GM12873 (cell line): ENCODE measurements at regions not wholly inside any gene's neighbourhood (a gene's known extent, or its start where the extent isn't known, plus 50 kb on each side); places are given as distances from the start of the nearest gene placed in this dataset.
A peak's percentile ranks its signal among the peaks of the same experiment; 100 is the strongest.

Experiments
- TF ChIP-seq, protein P1 (sequence below): IDR thresholded peaks from 2 replicates; pipeline ENCODE4 v1.5.1; 2012; ENCODE audit warnings: low read depth, mild to moderate bottlenecking, moderate library complexity, low read length, control low read depth; ENCODE audit not compliant: insufficient read depth; ENCODE audit errors: missing control alignments

DNA sequence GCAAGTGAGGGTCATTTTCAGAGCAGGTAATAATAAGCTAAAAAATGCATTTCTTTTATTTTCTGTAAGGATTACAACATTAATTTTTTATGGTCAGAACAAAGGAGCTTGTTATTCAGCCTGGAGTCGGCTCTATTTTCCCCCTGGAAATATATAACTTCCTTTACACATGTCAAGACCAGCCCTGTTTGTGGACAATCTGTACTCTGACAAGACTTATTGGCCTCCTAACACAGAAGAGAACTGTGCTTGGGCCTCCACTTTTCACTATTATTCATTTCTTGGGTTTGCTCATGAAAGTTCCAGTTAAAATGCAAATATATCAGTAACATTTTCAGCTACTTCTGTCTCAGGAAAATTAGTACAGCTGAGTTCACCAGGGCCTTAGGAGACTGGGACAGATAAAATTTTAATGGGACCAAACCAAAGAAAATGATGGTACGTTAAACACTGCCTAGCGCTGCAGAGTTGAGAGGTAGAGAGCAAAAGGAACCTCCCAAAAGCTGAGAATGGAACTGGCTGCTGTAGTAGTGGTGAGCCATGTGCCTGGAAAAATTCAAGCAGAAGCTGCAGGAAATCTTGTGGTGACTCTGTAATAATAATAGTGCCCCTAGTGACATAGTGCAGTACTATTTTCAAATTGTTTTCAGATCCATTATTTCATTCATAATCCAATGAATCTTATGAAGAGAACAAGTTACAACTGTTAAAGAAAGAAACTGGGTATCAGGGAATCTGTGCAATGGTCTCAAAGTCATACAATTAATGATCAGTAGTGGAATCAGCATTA, 227.2 kb upstream of the KIAA1217 start:
- TF ChIP-seq, protein P1, sequence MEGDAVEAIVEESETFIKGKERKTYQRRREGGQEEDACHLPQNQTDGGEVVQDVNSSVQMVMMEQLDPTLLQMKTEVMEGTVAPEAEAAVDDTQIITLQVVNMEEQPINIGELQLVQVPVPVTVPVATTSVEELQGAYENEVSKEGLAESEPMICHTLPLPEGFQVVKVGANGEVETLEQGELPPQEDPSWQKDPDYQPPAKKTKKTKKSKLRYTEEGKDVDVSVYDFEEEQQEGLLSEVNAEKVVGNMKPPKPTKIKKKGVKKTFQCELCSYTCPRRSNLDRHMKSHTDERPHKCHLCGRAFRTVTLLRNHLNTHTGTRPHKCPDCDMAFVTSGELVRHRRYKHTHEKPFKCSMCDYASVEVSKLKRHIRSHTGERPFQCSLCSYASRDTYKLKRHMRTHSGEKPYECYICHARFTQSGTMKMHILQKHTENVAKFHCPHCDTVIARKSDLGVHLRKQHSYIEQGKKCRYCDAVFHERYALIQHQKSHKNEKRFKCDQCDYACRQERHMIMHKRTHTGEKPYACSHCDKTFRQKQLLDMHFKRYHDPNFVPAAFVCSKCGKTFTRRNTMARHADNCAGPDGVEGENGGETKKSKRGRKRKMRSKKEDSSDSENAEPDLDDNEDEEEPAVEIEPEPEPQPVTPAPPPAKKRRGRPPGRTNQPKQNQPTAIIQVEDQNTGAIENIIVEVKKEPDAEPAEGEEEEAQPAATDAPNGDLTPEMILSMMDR: no peak

DNA sequence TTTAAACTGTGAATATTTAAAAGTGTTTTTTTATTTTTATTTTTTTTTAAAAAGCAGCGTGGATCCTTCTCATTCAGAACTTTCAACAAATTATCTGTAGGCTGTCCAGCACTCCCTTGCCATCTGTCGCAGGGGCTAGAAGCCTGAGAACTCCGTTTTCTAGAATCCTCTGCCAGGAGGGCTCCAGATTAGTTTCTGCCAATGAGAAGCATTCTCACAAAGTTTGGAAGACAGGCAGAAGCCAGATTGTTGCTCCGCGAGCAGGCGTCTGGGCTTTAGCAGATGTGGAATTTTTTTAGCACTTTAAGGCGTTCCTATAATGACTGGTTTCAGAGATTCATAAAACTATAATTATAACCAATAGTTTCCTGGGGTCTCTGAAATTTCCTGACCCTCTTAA, 220.9 kb upstream of the KIAA1217 start:
- TF ChIP-seq, protein P1: no peak

DNA sequence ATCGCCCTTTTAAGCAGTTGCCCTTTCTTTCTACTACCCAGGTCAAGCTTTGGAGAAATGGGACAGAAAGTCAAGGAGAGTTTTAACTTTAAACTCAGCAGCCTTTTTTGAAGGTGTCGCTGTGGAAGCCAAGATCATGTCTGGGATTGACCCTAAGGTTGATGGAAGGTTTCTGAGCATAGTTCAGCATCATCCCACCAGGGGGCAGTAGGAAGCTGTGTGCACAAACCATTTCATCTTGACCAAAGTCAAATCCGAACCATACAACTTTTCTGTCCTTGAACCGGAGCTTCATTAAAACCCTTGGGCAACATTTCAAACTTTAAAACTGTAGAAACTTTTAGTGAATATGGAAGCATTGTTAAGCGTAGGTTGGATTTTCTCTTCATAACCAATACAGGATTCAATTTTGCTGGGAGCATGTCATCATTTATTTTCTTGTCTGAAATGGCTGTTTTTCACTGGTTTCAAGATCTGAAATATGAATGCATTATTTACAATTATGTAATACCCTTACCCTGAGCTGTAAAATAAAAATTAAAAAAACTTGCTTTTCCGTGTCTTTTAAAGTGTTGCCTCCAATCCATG, 214.4 kb upstream of the KIAA1217 start:
- TF ChIP-seq, protein P1: peak; percentile 92

DNA sequence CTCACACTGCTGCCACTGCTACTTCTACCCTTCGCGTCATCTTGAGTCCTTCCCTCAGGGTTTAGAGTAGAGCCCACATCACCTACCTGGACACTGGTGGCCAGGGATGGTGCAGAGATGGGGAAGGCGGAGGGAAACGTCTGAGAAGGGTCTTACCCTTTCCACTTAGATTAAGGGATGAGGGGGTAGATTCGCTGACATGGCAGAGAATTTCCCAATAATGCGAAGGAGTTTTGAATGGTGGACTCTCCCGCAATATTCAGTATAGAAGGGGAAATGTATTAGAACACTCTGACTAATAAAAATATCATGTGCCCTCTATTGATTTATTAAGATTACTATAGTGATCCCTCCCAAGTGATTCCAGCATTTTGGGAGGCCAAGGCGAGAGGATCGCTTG, 209.5 kb upstream of the KIAA1217 start:
- TF ChIP-seq, protein P1: no peak

DNA sequence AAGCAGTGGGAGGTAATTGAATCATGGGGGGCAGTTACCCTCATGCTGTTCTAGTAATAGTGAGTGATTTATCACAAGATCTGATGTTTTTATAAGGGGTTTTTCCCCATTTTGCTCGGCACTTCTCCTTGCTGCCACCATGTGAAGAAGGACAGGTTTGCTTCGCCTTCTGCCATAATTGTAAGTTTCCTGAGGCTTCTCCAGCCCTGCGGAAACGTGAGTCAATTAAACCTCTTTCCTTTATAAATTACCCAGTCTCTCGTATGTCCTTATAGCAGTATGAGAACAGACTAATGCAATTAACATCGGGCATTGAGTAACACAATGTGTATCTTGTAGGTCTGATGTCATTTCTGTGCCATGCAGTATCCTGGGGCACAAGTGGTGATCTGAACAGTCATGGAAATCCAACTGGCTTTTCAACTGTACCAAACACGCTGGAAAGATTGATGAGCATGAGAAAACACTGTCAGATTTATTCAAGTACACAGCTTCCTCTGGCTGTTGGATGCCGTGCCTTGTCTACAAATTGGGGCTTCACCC, 208.6 kb upstream of the KIAA1217 start:
- TF ChIP-seq, protein P1: no peak

DNA sequence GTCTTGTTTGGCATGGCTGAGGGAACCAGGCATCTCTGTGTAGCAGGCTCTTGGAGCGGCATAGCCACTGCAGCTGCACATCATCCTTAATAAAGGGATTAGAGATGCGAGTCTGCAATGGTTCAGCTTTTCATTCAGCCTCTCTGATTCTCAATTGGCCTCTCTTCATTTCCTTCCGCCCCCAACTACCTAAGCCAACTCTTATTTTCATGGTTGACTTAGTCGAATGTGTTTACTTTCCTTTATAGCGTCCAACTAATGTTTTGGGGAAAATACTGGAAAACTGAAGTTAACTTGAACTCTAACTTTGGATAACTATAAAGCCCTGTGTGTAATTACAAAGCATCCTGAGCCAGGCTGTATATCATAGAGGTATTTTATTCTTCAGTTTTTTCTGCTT, 202.2 kb upstream of the KIAA1217 start:
- TF ChIP-seq, protein P1: no peak

DNA sequence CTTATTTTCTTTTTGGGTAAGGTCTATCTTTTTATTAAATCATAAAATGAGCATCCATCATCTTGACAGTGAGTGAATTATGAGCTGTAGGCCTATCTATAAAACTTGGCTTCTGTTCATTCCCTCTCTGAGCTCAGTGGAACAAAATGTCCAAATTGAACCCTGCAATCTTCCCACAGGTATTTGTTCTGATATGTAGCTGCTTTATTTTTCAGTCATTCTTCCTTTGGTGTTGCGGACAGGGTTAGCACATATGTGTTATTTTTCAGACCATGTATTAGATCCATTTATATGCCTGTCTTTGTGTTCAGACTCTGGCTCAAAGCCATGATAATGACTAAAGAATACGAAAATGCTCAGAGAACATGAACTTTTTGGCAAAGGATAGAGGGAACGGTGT, 201.6 kb upstream of the KIAA1217 start:
- TF ChIP-seq, protein P1: no peak
